ENCODE measurements at regions not wholly inside any gene's neighbourhood (a gene's known extent, or its start where the extent isn't known, plus 50 kb on each side); places are given as distances from the start of the nearest gene placed in this dataset.

DNA sequence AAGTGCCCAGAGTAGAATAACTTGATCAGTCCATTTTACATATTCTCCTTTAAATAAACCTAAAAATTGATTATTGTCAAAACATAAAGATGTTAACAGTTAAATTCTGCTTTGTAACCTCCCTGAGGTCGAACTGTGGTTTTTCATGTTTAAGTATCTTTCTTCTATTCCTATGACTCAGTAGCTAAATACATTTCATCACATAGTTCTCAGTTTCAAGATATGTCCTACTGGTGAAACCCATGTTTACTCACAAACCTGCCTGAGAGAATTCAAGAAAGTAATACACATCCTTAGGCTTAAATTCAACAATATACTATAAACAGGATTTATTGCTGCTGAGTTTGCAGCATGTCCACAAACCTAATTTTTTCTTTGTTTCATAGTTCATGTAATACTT is 692.9 kb downstream of the ZPLD1 start:
- TF ChIP-seq, protein P1, sequence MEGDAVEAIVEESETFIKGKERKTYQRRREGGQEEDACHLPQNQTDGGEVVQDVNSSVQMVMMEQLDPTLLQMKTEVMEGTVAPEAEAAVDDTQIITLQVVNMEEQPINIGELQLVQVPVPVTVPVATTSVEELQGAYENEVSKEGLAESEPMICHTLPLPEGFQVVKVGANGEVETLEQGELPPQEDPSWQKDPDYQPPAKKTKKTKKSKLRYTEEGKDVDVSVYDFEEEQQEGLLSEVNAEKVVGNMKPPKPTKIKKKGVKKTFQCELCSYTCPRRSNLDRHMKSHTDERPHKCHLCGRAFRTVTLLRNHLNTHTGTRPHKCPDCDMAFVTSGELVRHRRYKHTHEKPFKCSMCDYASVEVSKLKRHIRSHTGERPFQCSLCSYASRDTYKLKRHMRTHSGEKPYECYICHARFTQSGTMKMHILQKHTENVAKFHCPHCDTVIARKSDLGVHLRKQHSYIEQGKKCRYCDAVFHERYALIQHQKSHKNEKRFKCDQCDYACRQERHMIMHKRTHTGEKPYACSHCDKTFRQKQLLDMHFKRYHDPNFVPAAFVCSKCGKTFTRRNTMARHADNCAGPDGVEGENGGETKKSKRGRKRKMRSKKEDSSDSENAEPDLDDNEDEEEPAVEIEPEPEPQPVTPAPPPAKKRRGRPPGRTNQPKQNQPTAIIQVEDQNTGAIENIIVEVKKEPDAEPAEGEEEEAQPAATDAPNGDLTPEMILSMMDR (IDR thresholded peaks at IDR 0.05) = no peak
- TF ChIP-seq POLR2A (IDR thresholded peaks at IDR 0.05) = no peak

All from body of pancreas (tissue), 4 donors.